Keratinocyte (primary cell): ENCODE measurements at regions not wholly inside any gene's neighbourhood (a gene's known extent, or its start where the extent isn't known, plus 50 kb on each side); places are given as distances from the start of the nearest gene placed in this dataset.

ENCODE experiments used
- DNase-seq: peaks from one replicate; pipeline ENCODE4 v3.0.0-alpha.2; 2011; ENCODE audit warnings: low read depth, missing footprints, low spot score
- FAIRE-seq: peaks from 2 replicates; lab custom pipeline; 2011; peaks lifted over from hg19 to GRCh38; lab: Jason Lieb, UNC
- H2AFZ ChIP-seq: 2 replicates; pipeline ENCODE4 v1.6.0; 2012; ENCODE audit warnings: low read length, control low read depth, inconsistent platforms; ENCODE audit not compliant: control insufficient read depth
- H3K27ac ChIP-seq: 2 replicates; pipeline ENCODE4 v1.5.1; 2011; ENCODE audit warnings: low read length; ENCODE audit not compliant: control insufficient read depth, insufficient read depth
- H3K27me3 ChIP-seq: 3 replicates; pipeline ENCODE4 v1.6.0; 2011; ENCODE audit warnings: low read length; ENCODE audit not compliant: control insufficient read depth, insufficient read depth; ENCODE audit errors: extremely low read depth
- H3K36me3 ChIP-seq, 2 experiments: 2 replicates in 1 of 2; 3 replicates in 1 of 2; pipeline ENCODE4 v1.5.1; 2011; ENCODE audit warnings: low read length in 2 of 2, mild to moderate bottlenecking in 1 of 2; ENCODE audit not compliant: control insufficient read depth in 2 of 2, insufficient read depth in 2 of 2; ENCODE audit errors: extremely low read depth in 1 of 2
- H3K4me1 ChIP-seq: 3 replicates; pipeline ENCODE4 v1.5.1; 2011; ENCODE audit warnings: low read length; ENCODE audit not compliant: control insufficient read depth, insufficient read depth; ENCODE audit errors: extremely low read depth
- H3K4me2 ChIP-seq: 3 replicates; pipeline ENCODE4 v1.6.0; 2011; ENCODE audit warnings: low read depth, low read length; ENCODE audit not compliant: control insufficient read depth, insufficient read depth; ENCODE audit errors: extremely low read depth
- H3K4me3 ChIP-seq, 3 experiments: fragments of 200-600 bp in 1 of 3; sonication (generic) in 1 of 3; 2 replicates in 2 of 3; 3 replicates in 1 of 3; pipeline ENCODE4 v1.5.1; 2011 to 2016; ENCODE audit warnings: low read length in 3 of 3, mild to moderate bottlenecking in 3 of 3, control low read depth in 2 of 3, inconsistent platforms in 1 of 3, low read depth in 1 of 3, mixed read lengths in 1 of 3, mixed run types in 1 of 3, moderate library complexity in 1 of 3; ENCODE audit not compliant: control insufficient read depth in 2 of 3, insufficient read depth in 2 of 3; ENCODE audit errors: extremely low read depth in 1 of 3
- H3K79me2 ChIP-seq: 2 replicates; pipeline ENCODE4 v1.6.0; 2012; ENCODE audit warnings: low read length; ENCODE audit not compliant: control insufficient read depth, insufficient read depth
- H3K9ac ChIP-seq: 3 replicates; pipeline ENCODE4 v1.6.0; 2011; ENCODE audit warnings: low read length; ENCODE audit not compliant: control insufficient read depth, insufficient read depth; ENCODE audit errors: extremely low read depth
- H3K9me1 ChIP-seq: 3 replicates; pipeline ENCODE4 v1.6.0; 2011; ENCODE audit warnings: low read length; ENCODE audit not compliant: control insufficient read depth, insufficient read depth; ENCODE audit errors: extremely low read depth
- H3K9me3 ChIP-seq: 2 replicates; pipeline ENCODE4 v1.5.1; 2012; ENCODE audit warnings: low read depth, low read length; ENCODE audit not compliant: control insufficient read depth
- H4K20me1 ChIP-seq: 3 replicates; pipeline ENCODE4 v1.6.0; 2011; ENCODE audit warnings: low read length; ENCODE audit not compliant: control insufficient read depth, insufficient read depth; ENCODE audit errors: extremely low read depth
- CTCF ChIP-seq, 3 experiments: IDR thresholded peaks in 1 of 3; conservative IDR thresholded peaks in 1 of 3; optimal IDR thresholded peaks in 1 of 3; 2 replicates in 2 of 3; 3 replicates in 1 of 3; pipeline versions ENCODE3 to v1.5.1; 2011; ENCODE audit warnings: low read length in 3 of 3, mild to moderate bottlenecking in 3 of 3, moderate library complexity in 2 of 3, control low read depth in 1 of 3, inconsistent platforms in 1 of 3; ENCODE audit not compliant: insufficient read depth in 2 of 3; ENCODE audit errors: extremely low read depth in 1 of 3
- EZH2 ChIP-seq: IDR thresholded peaks from one replicate; pipeline ENCODE4 v1.6.1; 2012; ENCODE audit warnings: inconsistent platforms, mild to moderate bottlenecking, low read length, moderate library complexity
- dilution Hi-C: fragments of 300-500 bp; cut with MboI; formaldehyde crosslinking; loops from one replicate; pipeline ENCODE4 v1.7.0; 2020; ENCODE audit warnings: low sequenced_read_pairs; ENCODE audit not compliant: extremely low pct_ligation_motif_present

- dilution Hi-C loops = no loop called here
- Histone ChIP-seq H3K4me3 (no peak overlapping the region), H3K9me3 (no peaks in the 10 kb centered on the region), H3K4me1 (no peaks in the 10 kb centered on the region), H4K20me1 (no peaks in the 10 kb centered on the region), H3K27ac (no peak overlapping the region), H3K79me2 (no peaks in the 10 kb centered on the region), H3K4me2 (no peak overlapping the region), H2AFZ (no peak overlapping the region), H3K27me3 (no peaks in the 10 kb centered on the region), H3K36me3 (no peaks in the 10 kb centered on the region), H3K9ac (no peak overlapping the region), H3K9me1 (no peaks in the 10 kb centered on the region)
- DNase-seq (no peak), FAIRE-seq (no peak)
- TF ChIP-seq CTCF (optimal IDR thresholded peaks at IDR 0.05 in 1 of 3, IDR thresholded peaks at IDR 0.05 in 1 of 3, conservative IDR thresholded peaks at IDR 0.05 in 1 of 3; ENCODE audit: extremely low read depth in 1 of 3, insufficient read depth in 2 of 3, low read length in 3 of 3) (no peak), EZH2 (no peak)
These were observed 71.2 kb upstream of the COX7C start for GRCh38 chr5:86546582-86546981.

- Histone ChIP-seq H4K20me1 (no peaks in the 10 kb centered on the region), H3K4me2 (no peak overlapping the region), H3K79me2 (no peaks in the 10 kb centered on the region), H3K36me3 (no peaks in the 10 kb centered on the region), H3K9me3 (no peaks in the 10 kb centered on the region), H3K4me1 (no peaks in the 10 kb centered on the region), H3K9me1 (no peaks in the 10 kb centered on the region), H3K4me3 (no peak overlapping the region), H3K9ac (no peak overlapping the region), H2AFZ (no peak overlapping the region), H3K27me3 (no peaks in the 10 kb centered on the region), H3K27ac (no peak overlapping the region)
- FAIRE-seq (no peak), DNase-seq (no peak)
- dilution Hi-C loops = no loop called here
- TF ChIP-seq CTCF (optimal IDR thresholded peaks at IDR 0.05 in 1 of 3, IDR thresholded peaks at IDR 0.05 in 1 of 3, conservative IDR thresholded peaks at IDR 0.05 in 1 of 3; ENCODE audit: extremely low read depth in 1 of 3, insufficient read depth in 2 of 3, low read length in 3 of 3) = no peak
- TF ChIP-seq EZH2 = no peak
These were observed 63.1 kb upstream of the COX7C start for GRCh38 chr5:86554638-86555037.
